MCF 10A (cell line): ENCODE measurements at regions not wholly inside any gene's neighbourhood (a gene's known extent, or its start where the extent isn't known, plus 50 kb on each side); places are given as distances from the start of the nearest gene placed in this dataset.

Experiments used
- BruUV-seq: library from RNA; stranded (reverse); fragments of 400-500 nt; replicated peaks from 2 replicates; lab custom pipeline; 2021; lab: Mats Ljungman, UMichigan
- CTCF ChIA-PET: fragments of 300-600 bp; sonication (Branson Sonifier 250); formaldehyde crosslinking; extraction: SDS; loops from one replicate; lab custom pipeline; 2021; ENCODE audit warnings: antibody characterized with exemption, inconsistent platforms; lab: Yijun Ruan, JAX
- POLR2A ChIA-PET: fragments of 300-600, 350-650 bp; sonication (Branson Sonifier 250); formaldehyde crosslinking; extraction: SDS; loops from one replicate; lab custom pipeline; 2020; ENCODE audit warnings: antibody characterized with exemption, inconsistent platforms; lab: Yijun Ruan, JAX
- DNase-seq: peaks from one replicate; pipeline ENCODE4 v3.0.0-alpha.2; 2018; ENCODE audit not compliant: unreplicated experiment
- H3K27ac Mint-ChIP-seq: one replicate; pipeline ENCODE4 v1.8.0; 2022; ENCODE audit warnings: mild to moderate bottlenecking, low read depth, mixed read lengths; ENCODE audit not compliant: unreplicated experiment
- H3K27me3 Mint-ChIP-seq: one replicate; pipeline ENCODE4 v1.8.0; 2022; ENCODE audit warnings: mixed read lengths; ENCODE audit not compliant: insufficient read depth, unreplicated experiment
- H3K36me3 Mint-ChIP-seq: one replicate; pipeline ENCODE4 v1.8.0; 2022; ENCODE audit warnings: mild to moderate bottlenecking, moderate library complexity, mixed read lengths; ENCODE audit not compliant: insufficient read depth, unreplicated experiment
- H3K4me1 Mint-ChIP-seq: one replicate; pipeline ENCODE4 v1.8.0; 2022; ENCODE audit warnings: mixed read lengths; ENCODE audit not compliant: insufficient read depth, unreplicated experiment
- H3K4me3 Mint-ChIP-seq: one replicate; pipeline ENCODE4 v1.8.0; 2022; ENCODE audit warnings: mild to moderate bottlenecking, moderate library complexity, mixed read lengths; ENCODE audit not compliant: unreplicated experiment
- H3K9me3 Mint-ChIP-seq: one replicate; pipeline ENCODE4 v1.8.0; 2022; ENCODE audit warnings: mixed read lengths; ENCODE audit not compliant: unreplicated experiment
- intact Hi-C: fragments of 100-400 bp; cut with micrococcal nuclease; formaldehyde crosslinking; loops from 2 replicates; pipeline ENCODE4 v1.14.1; 2022
- TF ChIP-seq, protein P1 (sequence below): fragments of 200-600 bp; IDR thresholded peaks from one replicate; pipeline ENCODE4 v1.8.0; 2022; ENCODE audit warnings: antibody characterized with exemption, mild to moderate bottlenecking; ENCODE audit not compliant: unreplicated experiment

DNA sequence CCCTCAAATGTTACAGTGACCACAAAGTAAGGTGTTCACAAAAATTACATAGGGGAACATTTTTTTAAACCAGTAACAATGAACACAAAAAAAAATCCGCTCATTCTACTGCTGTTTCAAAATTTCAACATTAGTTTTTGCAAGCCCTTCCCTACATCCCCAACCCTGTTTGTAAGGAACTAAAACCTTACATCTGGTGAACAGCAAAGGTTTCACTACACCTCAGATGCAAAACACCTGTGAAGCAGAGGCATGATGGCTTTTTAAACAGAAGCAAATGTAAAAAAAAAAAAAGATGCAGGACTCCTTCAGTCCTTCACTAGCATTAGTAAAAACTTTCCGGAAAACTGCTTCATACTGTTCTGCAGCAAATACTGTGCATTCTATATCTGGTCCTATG is 50.0 kb upstream of the API5 start:
- CTCF ChIA-PET: no interaction called here
- H3K36me3 Mint-ChIP-seq: no peaks in the 10 kb centered on the region
- no peak for DNase-seq
- no peak overlapping the region for H3K4me3 Mint-ChIP-seq
- H3K27ac Mint-ChIP-seq: no peak overlapping the region
- peaks cover 8% of the 10 kb centered on the region for H3K9me3 Mint-ChIP-seq
- BruUV-seq: no TSS peak
- intact Hi-C loops: no loop called here
- H3K4me1 Mint-ChIP-seq: no peaks in the 10 kb centered on the region
- POLR2A ChIA-PET: no interaction called here
- H3K27me3 Mint-ChIP-seq: no peaks in the 10 kb centered on the region
- TF ChIP-seq, protein P1, sequence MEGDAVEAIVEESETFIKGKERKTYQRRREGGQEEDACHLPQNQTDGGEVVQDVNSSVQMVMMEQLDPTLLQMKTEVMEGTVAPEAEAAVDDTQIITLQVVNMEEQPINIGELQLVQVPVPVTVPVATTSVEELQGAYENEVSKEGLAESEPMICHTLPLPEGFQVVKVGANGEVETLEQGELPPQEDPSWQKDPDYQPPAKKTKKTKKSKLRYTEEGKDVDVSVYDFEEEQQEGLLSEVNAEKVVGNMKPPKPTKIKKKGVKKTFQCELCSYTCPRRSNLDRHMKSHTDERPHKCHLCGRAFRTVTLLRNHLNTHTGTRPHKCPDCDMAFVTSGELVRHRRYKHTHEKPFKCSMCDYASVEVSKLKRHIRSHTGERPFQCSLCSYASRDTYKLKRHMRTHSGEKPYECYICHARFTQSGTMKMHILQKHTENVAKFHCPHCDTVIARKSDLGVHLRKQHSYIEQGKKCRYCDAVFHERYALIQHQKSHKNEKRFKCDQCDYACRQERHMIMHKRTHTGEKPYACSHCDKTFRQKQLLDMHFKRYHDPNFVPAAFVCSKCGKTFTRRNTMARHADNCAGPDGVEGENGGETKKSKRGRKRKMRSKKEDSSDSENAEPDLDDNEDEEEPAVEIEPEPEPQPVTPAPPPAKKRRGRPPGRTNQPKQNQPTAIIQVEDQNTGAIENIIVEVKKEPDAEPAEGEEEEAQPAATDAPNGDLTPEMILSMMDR: no peak
